ENCODE measurements at regions not wholly inside any gene's neighbourhood (a gene's known extent, or its start where the extent isn't known, plus 50 kb on each side); places are given as distances from the start of the nearest gene placed in this dataset.

DNA sequence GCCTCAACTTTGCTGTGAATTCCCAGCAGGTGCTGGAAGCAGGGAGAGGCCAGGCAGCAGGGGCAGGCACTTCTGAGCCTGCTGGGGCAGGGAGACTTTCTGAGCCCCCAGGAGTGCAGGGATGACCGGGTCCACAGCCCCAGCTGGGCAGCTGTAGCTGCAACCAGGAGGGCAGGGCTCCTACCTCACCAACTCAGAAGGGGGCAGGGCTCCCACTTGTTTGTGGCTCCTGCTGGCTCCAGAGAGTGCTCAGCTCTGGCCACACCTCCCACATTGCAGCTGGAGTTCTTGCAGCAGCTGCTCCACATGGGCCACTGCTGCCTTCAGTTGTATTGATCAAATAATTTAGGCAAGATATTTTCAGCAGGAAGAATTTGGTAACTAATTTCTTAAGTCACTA is 812.3 kb downstream of the NSUN3 start:
- TF ChIP-seq, protein P1, sequence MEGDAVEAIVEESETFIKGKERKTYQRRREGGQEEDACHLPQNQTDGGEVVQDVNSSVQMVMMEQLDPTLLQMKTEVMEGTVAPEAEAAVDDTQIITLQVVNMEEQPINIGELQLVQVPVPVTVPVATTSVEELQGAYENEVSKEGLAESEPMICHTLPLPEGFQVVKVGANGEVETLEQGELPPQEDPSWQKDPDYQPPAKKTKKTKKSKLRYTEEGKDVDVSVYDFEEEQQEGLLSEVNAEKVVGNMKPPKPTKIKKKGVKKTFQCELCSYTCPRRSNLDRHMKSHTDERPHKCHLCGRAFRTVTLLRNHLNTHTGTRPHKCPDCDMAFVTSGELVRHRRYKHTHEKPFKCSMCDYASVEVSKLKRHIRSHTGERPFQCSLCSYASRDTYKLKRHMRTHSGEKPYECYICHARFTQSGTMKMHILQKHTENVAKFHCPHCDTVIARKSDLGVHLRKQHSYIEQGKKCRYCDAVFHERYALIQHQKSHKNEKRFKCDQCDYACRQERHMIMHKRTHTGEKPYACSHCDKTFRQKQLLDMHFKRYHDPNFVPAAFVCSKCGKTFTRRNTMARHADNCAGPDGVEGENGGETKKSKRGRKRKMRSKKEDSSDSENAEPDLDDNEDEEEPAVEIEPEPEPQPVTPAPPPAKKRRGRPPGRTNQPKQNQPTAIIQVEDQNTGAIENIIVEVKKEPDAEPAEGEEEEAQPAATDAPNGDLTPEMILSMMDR (IDR thresholded peaks at IDR 0.05 in 2 of 3, conservative IDR thresholded peaks at IDR 0.05 in 1 of 3; ENCODE audit: borderline replicate concordance in 1 of 3, insufficient read depth in 1 of 3, low read depth in 2 of 3, low read length in 2 of 3): no peak
- TF ChIP-seq, protein P2, sequence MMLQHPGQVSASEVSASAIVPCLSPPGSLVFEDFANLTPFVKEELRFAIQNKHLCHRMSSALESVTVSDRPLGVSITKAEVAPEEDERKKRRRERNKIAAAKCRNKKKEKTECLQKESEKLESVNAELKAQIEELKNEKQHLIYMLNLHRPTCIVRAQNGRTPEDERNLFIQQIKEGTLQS (IDR thresholded peaks at IDR 0.05): no peak
- no peak for TF ChIP-seq JUND (IDR thresholded peaks at IDR 0.05)
- TF ChIP-seq EZH2 (IDR thresholded peaks at IDR 0.05): no peak
- no peak for TF ChIP-seq EGR1 (IDR thresholded peaks at IDR 0.05; ENCODE audit: low read depth)
- no peak for TF ChIP-seq EZH2phosphoT487 (IDR thresholded peaks at IDR 0.05; ENCODE audit: borderline replicate concordance)
- TF ChIP-seq RAD21 (IDR thresholded peaks at IDR 0.05; ENCODE audit: low read depth): no peak
